Neural progenitor cell (in vitro differentiated cells): ENCODE measurements at regions not wholly inside any gene's neighbourhood (a gene's known extent, or its start where the extent isn't known, plus 50 kb on each side); places are given as distances from the start of the nearest gene placed in this dataset.

Experiments used
- CTCF ChIP-seq: fragments of 200-600 bp; sonication (generic); IDR thresholded peaks from 2 replicates; pipeline ENCODE4 v1.5.1; 2017; ENCODE audit warnings: antibody characterized with exemption, mild to moderate bottlenecking
- EZH2 ChIP-seq: fragments of 200-600 bp; sonication (generic); IDR thresholded peaks from 2 replicates; pipeline ENCODE4 v1.6.1; 2017; ENCODE audit warnings: antibody characterized with exemption, mild to moderate bottlenecking, moderate library complexity

- TF ChIP-seq CTCF (no peak), EZH2 (no peak)
Measured at GRCh38 chr1:80181418-80181817, 1174.9 kb upstream of the ADGRL4 start.
